ENCODE measurements at regions not wholly inside any gene's neighbourhood (a gene's known extent, or its start where the extent isn't known, plus 50 kb on each side); places are given as distances from the start of the nearest gene placed in this dataset.
A peak's percentile ranks its signal among the peaks of the same experiment; 100 is the strongest.
"Not testable (repeated sequence)": the region's sequence is repeated elsewhere in the genome, so short reads cannot be mapped to it uniquely, and the experiment has no call there.

DNA sequence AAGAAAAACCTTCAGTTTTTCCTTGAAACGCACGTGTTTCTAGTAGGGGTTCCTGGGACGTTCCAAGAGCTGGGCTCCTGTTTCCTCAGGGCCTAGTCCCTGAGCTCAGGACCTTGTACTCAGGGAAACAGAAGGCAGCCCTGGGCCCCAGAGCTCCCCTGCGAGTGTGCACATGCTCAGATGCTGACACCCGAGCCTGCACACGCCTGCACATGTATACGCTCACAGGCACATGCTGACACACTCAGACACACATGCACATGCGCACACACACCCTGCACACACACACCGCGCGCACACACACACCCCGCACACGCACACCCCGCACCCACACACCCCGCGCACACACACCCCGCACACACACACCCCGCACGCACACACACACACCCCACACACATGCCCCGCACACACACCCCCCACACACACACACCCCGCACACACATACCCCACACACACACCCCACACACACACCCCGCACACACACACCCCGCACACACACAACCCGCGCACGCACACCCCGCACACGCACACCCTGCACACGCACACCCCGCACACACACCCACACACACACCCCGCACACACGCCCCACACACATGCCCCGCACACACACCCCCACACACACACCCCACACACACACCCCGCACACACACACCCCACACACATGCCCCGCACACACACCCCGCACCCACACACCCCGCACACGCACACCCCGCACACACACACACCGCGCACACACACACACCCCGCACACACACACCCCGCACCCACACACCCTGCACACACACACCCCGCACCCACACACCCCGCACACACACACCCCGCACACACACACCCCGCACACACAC, 52.2 kb downstream of the CALML3 start:
- Histone ChIP-seq H3K4me3 (ENCODE audit: low read length) (no peak overlapping the region), H3K4me1 (ENCODE audit: insufficient read depth, low read length) (peaks cover 6% of the 10 kb centered on the region; the same call in 1 of the 2 replicates), H3K27ac (ENCODE audit: low read depth, low read length) (no peak overlapping the region), H3K9me3 (ENCODE audit: insufficient read depth, low read depth, low read length) (no peaks in the 10 kb centered on the region), H3K27me3 (ENCODE audit: insufficient read depth, low read length) (no peaks in the 10 kb centered on the region), H3K36me3 (ENCODE audit: insufficient read depth, low read length) (no peaks in the 10 kb centered on the region), H3K9ac (ENCODE audit: low read depth, low read length) (no peak overlapping the region)
- 77% methylated on average over 27 of the region's 47 CpGs for whole genome bisulfite sequencing

DNA sequence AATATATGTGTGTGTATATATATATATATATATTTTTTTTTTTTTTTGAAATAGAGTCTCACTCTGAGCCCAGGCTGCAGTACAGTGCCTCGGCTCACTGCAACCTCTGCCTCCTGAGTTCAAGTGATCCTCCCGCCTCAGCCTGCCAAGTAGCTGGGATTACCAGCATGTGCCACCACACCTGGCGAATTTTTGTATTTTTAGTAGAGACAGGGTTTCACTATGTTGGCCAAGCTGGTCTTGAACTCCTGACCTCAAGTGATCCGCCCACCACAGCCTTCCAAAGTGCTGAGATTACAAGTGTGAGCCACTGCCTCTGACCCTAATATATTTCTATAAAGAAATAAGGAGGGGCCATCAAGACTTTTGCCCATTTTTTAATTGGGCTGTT, 55.3 kb downstream of the CALML3 start:
- not testable (repeated sequence) for H3K9ac ChIP-seq (ENCODE audit: low read depth, low read length); H3K9me3 ChIP-seq (ENCODE audit: insufficient read depth, low read depth, low read length); H3K27me3 ChIP-seq (ENCODE audit: insufficient read depth, low read length); H3K27ac ChIP-seq (ENCODE audit: low read depth, low read length); H3K4me3 ChIP-seq (ENCODE audit: low read length); H3K36me3 ChIP-seq (ENCODE audit: insufficient read depth, low read length)
- 80% methylated on average over 4 of the region's 4 CpGs for WGBS
- H3K4me1 ChIP-seq (ENCODE audit: insufficient read depth, low read length): peaks cover 19% of the 10 kb centered on the region

DNA sequence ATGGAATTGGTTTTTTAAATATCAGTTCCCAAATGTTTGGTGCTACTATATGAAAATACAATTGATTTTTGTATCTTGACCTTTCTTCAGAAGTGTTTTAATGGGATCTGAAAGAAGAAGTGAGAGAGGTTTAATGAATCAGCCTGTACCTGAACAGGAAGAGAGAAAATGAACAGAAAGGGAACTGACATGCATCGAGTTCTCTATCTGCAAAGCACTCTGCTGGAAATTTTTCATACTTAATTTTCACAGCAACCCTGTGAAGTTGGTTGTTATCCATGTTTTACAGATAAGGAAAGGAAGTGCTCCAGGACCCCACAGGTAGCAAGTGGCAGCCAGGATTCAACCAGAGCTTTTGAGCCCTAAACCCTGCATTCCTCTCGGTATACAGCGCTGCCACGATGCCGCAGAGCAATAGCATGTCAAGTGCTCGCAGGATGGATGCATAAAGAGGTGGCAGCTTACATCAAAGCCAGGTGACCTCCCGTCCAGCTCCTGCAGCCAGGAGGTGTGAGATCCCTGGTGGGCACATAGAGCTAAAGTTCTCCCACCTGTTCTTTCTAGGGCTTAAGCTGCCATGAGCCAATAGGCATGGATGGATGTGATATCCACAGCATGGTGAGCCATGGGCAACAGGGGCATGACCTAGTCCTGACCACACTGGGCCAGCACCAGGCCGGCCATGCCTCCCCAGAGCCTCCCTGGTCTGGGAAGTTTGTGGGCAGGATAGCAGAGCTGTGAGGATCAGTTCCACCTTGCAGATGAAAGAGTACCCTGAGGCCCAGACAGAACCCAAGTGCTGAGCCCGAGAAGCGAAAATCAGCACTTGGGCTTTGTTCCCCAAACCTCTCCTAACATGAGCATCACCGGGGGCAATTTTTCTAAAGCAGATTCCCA, 57.2 kb downstream of the CALML3 start:
- Histone ChIP-seq H3K4me1 (ENCODE audit: insufficient read depth, low read length) (peaks cover 32% of the 10 kb centered on the region), H3K27me3 (ENCODE audit: insufficient read depth, low read length) (no peaks in the 10 kb centered on the region)
- 87% methylated on average over 11 of the region's 11 CpGs for WGBS

DNA sequence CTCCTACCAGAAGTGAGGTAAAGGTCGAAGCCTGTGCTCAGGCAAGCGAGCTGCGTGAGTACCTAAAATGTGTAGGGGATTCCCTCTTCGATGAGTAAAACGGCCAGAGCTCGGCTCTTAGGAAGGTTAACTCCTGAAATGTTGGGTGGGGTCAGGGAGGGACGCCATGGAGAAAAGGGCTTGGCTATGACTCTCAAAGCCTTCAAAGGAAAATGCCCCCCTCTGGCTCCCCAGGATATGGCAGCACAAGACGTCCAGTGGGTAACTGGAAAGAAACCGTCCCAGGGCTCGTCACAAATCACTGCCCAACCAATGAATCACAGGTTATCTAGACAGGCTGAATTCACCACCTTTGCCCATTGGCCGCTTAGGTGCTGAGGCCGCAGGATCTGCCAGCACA, 58.0 kb downstream of the CALML3 start:
- WGBS: 73% methylated on average over 12 of the region's 12 CpGs
- Histone ChIP-seq H3K9ac (ENCODE audit: low read depth, low read length) (no peak overlapping the region), H3K4me3 (ENCODE audit: low read length) (no peak overlapping the region), H3K27ac (ENCODE audit: low read depth, low read length) (no peak overlapping the region), H3K36me3 (ENCODE audit: insufficient read depth, low read length) (no peaks in the 10 kb centered on the region), H3K9me3 (ENCODE audit: insufficient read depth, low read depth, low read length) (no peaks in the 10 kb centered on the region), H3K27me3 (ENCODE audit: insufficient read depth, low read length) (no peaks in the 10 kb centered on the region), H3K4me1 (ENCODE audit: insufficient read depth, low read length) (peaks cover 38% of the 10 kb centered on the region)

More for the DNA sequence above, 57.2 kb downstream of the CALML3 start:
- H3K4me3 ChIP-seq (ENCODE audit: low read length): no peak overlapping the region
- no peaks in the 10 kb centered on the region for H3K36me3 ChIP-seq (ENCODE audit: insufficient read depth, low read length)
- no peak overlapping the region for H3K27ac ChIP-seq (ENCODE audit: low read depth, low read length)
- no peak overlapping the region for H3K9ac ChIP-seq (ENCODE audit: low read depth, low read length)
- no peaks in the 10 kb centered on the region for H3K9me3 ChIP-seq (ENCODE audit: insufficient read depth, low read depth, low read length)

DNA sequence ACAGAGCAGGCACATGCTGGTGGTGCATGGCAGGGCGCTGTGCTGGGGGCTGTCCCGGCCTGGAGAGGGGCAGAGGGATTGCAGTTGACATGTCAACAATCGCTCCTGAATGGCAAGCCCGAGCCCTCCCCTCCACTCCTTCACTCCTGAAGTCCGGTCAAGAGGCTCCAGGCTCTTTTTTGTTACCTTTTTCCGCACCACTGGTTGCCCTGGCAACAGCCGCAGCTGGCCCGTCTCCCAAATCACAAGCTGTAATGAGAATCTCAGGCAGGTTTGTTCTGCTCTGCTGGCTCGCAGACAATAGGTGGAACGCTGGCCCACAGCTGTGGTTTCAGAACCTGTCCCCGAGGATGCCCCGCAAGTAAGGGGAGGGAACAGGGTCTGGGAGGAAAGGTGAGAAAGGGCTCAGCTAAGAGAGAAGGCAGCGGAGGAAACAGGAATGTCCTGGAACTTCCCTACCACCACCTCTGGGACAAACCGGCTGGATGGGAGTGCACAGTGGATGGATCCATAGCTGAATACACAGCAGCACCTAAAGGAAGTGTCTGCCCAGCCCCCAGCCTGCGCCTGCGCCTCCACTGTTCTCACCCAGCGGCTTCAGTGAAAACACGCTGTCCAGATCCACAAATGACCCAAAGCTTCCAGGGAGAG, 58.9 kb downstream of the CALML3 start:
- Histone ChIP-seq H3K27me3 (ENCODE audit: insufficient read depth, low read length) (no peaks in the 10 kb centered on the region), H3K27ac (ENCODE audit: low read depth, low read length) (no peak overlapping the region), H3K9me3 (ENCODE audit: insufficient read depth, low read depth, low read length) (no peaks in the 10 kb centered on the region), H3K4me1 (ENCODE audit: insufficient read depth, low read length) (peaks cover 38% of the 10 kb centered on the region), H3K4me3 (ENCODE audit: low read length) (no peak overlapping the region), H3K9ac (ENCODE audit: low read depth, low read length) (0 out of 2 replicates have a peak overlapping the region, but pooled peaks have one; percentile 4), H3K36me3 (ENCODE audit: insufficient read depth, low read length) (no peaks in the 10 kb centered on the region)
- WGBS: 44% methylated on average over 17 of the region's 18 CpGs

DNA sequence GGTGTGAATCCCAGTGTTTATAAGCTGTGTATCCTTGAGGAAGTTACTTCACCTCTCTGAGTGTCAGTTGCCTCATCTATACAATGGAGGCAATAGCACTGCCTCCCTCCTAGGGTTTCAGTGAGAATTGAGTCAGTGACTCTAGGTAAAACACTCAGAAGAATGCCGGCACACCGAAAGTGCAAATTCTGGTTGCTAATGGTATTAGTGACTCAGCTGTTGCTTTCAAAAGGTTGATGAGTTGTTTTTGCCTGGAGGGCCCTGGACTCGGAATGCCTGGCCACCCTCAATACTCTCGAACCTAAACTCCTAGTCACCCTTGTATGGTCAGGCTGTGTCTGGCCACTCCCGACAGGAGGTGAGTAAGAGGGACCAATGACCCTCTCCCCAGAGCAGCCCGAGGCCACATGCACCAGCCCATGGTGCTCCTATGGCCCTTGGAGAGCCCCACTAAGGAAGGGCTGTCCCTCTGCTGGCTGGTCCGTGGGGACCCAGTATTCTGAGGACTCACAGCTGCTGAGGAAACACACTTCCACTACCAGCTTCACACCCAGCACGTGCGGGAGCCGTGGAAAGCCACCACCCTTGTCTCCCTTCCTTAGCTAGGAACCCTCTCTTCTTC, 60.2 kb downstream of the CALML3 start:
- Histone ChIP-seq H3K27me3 (ENCODE audit: insufficient read depth, low read length) (no peaks in the 10 kb centered on the region), H3K27ac (ENCODE audit: low read depth, low read length) (peak overlapping the region; percentile 41; the same call in 1 of the 2 replicates), H3K4me1 (ENCODE audit: insufficient read depth, low read length) (peaks cover 44% of the 10 kb centered on the region), H3K4me3 (ENCODE audit: low read length) (no peak overlapping the region), H3K9ac (ENCODE audit: low read depth, low read length) (no peak overlapping the region), H3K9me3 (ENCODE audit: insufficient read depth, low read depth, low read length) (no peaks in the 10 kb centered on the region), H3K36me3 (ENCODE audit: insufficient read depth, low read length) (no peaks in the 10 kb centered on the region)
- 64% methylated on average over 10 of the region's 10 CpGs for WGBS

DNA sequence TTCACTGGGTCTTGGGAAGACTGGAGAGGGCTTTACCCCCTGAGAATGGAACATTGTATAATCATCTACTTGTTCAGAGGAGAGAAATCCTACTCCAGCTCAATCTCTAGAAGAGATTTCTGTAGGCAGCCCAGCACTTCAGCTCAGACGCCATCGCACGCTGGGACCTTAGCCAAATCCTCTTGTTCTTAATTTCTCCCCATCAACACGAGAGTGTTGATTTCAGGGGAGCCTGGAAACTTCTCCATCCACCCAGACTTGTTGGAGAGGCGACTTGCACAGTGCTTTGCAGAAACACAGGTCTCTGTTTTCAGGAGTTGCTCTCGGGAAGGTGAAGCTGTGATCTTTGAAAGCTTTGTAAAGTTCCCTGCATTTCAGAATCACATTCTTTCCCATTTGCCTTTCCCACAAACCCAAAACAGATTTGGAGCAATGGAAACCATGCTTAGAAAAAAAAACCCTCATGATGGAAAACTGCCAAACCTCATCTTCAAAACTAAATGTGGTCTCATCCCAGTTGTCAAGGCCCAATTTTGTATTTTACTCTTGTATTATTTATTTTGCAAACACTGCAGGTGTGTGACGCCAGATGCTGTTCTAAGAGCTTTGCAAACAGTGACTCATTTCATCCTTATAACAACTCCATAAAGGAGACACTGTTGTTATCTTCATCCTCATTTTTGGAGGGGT, 60.9 kb downstream of the CALML3 start:
- 88% methylated on average over 7 of the region's 7 CpGs for WGBS
- H3K9ac ChIP-seq (ENCODE audit: low read depth, low read length): no peak overlapping the region
- peak overlapping the region; percentile 41; the same call in 1 of the 2 replicates for H3K27ac ChIP-seq (ENCODE audit: low read depth, low read length)

DNA sequence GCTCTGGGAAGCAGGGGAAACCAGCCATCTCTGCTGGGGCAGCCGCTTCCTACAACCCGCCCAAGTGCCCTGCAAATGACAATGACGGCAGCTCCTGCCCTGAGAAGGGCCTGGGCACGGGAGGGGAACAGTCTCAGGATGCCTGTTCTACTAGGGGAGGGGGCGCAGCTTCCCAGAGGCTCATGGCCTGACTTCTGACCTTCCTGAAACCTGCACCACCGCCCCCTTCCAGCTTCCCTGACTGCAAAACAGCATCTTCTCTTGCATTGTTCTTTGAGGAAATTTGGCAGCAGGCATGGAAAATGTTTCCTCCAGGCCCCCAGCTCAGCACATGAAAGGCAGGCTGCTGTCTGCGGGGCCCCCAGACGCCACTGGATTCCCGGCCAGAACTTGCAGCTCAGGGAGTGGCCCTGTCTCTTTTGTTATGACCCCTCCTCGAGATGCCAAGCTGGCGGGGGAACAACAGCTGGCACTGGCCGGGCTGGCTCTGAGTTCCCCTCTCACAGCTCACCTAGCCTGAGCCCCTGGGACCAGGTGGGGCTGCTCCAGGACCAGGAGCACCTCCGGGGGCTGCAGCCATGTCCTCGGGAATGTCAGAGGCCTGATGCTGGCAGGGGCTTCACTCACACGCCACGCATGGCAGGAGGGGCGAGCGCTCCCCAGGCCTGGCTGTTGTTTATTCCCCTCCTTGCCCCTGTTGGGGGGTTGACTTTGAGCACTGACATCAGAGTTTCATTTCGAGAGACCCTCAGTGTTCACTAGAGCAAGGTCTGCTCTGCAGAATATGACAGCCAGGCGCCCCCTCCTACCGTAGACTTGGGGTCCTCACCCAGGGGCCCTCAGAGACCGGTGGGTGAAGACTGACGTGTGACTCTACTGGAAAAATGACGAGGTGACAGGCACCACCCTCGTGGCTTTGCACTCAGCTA, 62.7 kb downstream of the CALML3 start:
- Histone ChIP-seq H3K4me1 (ENCODE audit: insufficient read depth, low read length) (peaks cover 44% of the 10 kb centered on the region), H3K36me3 (ENCODE audit: insufficient read depth, low read length) (no peaks in the 10 kb centered on the region), H3K4me3 (ENCODE audit: low read length) (no peak overlapping the region), H3K9ac (ENCODE audit: low read depth, low read length) (no peak overlapping the region), H3K27ac (ENCODE audit: low read depth, low read length) (no peak overlapping the region), H3K9me3 (ENCODE audit: insufficient read depth, low read depth, low read length) (no peaks in the 10 kb centered on the region), H3K27me3 (ENCODE audit: insufficient read depth, low read length) (no peaks in the 10 kb centered on the region)
- WGBS: 80% methylated on average over 25 of the region's 25 CpGs

More for the DNA sequence above, 60.9 kb downstream of the CALML3 start:
- Histone ChIP-seq H3K4me1 (ENCODE audit: insufficient read depth, low read length) (peaks cover 47% of the 10 kb centered on the region), H3K27me3 (ENCODE audit: insufficient read depth, low read length) (no peaks in the 10 kb centered on the region), H3K9me3 (ENCODE audit: insufficient read depth, low read depth, low read length) (no peaks in the 10 kb centered on the region), H3K4me3 (ENCODE audit: low read length) (no peak overlapping the region), H3K36me3 (ENCODE audit: insufficient read depth, low read length) (no peaks in the 10 kb centered on the region)

DNA sequence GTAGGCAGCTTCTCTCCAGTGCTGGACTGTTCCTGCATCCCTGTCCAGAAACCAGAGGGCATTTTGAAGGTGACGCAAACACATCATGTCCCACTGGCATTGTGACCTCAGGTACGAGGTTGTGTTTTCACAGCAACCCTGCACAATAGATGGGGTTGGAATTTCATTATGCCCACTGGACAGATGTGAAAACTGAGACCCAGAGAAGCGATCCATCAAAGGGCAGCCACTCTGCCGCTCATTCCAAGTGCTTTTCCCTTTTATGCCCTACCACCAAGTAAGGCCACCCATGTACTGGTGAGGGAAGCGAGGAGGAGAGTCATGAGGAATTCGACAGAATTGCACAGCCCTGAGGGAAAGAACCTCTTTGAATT, 63.3 kb downstream of the CALML3 start:
- no peak overlapping the region for H3K4me3 ChIP-seq (ENCODE audit: low read length)
- H3K27me3 ChIP-seq (ENCODE audit: insufficient read depth, low read length): no peaks in the 10 kb centered on the region
- no peak overlapping the region for H3K27ac ChIP-seq (ENCODE audit: low read depth, low read length)
- H3K4me1 ChIP-seq (ENCODE audit: insufficient read depth, low read length): peaks cover 42% of the 10 kb centered on the region
- 94% methylated on average over 6 of the region's 6 CpGs for WGBS
- no peaks in the 10 kb centered on the region for H3K36me3 ChIP-seq (ENCODE audit: insufficient read depth, low read length)
- H3K9ac ChIP-seq (ENCODE audit: low read depth, low read length): no peak overlapping the region
- H3K9me3 ChIP-seq (ENCODE audit: insufficient read depth, low read depth, low read length): no peaks in the 10 kb centered on the region
